ENCODE measurements at regions not wholly inside any gene's neighbourhood (a gene's known extent, or its start where the extent isn't known, plus 50 kb on each side); places are given as distances from the start of the nearest gene placed in this dataset.

DNA sequence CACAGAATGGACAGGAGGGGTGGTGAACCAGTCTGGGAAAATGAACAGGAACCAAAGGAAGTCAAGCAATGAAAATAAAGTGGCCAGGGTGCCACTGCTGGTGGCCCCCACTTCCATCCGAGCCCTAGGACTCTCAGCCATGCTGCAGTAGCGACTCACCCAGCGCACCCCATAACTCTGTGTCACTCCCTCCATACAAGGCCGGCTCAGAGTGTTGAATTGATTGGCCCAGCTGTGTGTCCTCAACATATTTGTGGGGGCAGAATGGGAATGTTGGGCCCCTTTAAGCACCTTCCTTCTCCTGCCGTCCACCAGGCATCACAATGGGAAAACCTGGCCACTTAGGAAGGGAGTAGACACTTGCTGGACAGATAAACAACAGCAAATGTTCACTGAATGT, 169.0 kb upstream of the SDK2 start:
- TF ChIP-seq, protein P1, sequence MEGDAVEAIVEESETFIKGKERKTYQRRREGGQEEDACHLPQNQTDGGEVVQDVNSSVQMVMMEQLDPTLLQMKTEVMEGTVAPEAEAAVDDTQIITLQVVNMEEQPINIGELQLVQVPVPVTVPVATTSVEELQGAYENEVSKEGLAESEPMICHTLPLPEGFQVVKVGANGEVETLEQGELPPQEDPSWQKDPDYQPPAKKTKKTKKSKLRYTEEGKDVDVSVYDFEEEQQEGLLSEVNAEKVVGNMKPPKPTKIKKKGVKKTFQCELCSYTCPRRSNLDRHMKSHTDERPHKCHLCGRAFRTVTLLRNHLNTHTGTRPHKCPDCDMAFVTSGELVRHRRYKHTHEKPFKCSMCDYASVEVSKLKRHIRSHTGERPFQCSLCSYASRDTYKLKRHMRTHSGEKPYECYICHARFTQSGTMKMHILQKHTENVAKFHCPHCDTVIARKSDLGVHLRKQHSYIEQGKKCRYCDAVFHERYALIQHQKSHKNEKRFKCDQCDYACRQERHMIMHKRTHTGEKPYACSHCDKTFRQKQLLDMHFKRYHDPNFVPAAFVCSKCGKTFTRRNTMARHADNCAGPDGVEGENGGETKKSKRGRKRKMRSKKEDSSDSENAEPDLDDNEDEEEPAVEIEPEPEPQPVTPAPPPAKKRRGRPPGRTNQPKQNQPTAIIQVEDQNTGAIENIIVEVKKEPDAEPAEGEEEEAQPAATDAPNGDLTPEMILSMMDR (IDR thresholded peaks at IDR 0.05): no peak
- TF ChIP-seq POLR2A (IDR thresholded peaks at IDR 0.05): no peak

Measured in uterus (tissue), 2 donors.